Type B pancreatic cell (in vitro differentiated cells): ENCODE measurements at regions not wholly inside any gene's neighbourhood (a gene's known extent, or its start where the extent isn't known, plus 50 kb on each side); places are given as distances from the start of the nearest gene placed in this dataset.
"Not testable (repeated sequence)": the region's sequence is repeated elsewhere in the genome, so short reads cannot be mapped to it uniquely, and the experiment has no call there.

Source experiments
- DNase-seq: peaks from one replicate; pipeline ENCODE4 v3.0.0; 2021; ENCODE audit warnings: mixed read lengths; ENCODE audit not compliant: unreplicated experiment; ENCODE audit errors: extremely low spot score
- H3K27ac Mint-ChIP-seq: 2 replicates; pipeline ENCODE4 v1.8.0; 2021; ENCODE audit warnings: mild to moderate bottlenecking, mixed read lengths
- H3K27me3 Mint-ChIP-seq: 2 replicates; pipeline ENCODE4 v1.8.0; 2021; ENCODE audit warnings: mixed read lengths
- H3K36me3 Mint-ChIP-seq: 2 replicates; pipeline ENCODE4 v1.8.0; 2021; ENCODE audit warnings: mixed read lengths
- H3K4me1 Mint-ChIP-seq: one replicate; pipeline ENCODE4 v1.8.0; 2021; ENCODE audit warnings: mixed read lengths; ENCODE audit not compliant: unreplicated experiment
- H3K4me3 Mint-ChIP-seq: 2 replicates; pipeline ENCODE4 v1.8.0; 2021; ENCODE audit warnings: mild to moderate bottlenecking, mixed read lengths
- H3K9me3 Mint-ChIP-seq: 2 replicates; pipeline ENCODE4 v1.8.0; 2021; ENCODE audit warnings: mixed read lengths
- CTCF ChIP-seq: fragments of 200-600 bp; sonication (generic); conservative IDR thresholded peaks from 2 replicates; pipeline ENCODE4 v1.5.0; 2021; ENCODE audit warnings: antibody characterized with exemption, mild to moderate bottlenecking

- Mint-ChIP-seq H3K9me3 (peaks cover 13% of the 10 kb centered on the region), H3K27ac (no peak overlapping the region), H3K4me3 (no peak overlapping the region), H3K27me3 (no peaks in the 10 kb centered on the region), H3K4me1 (peaks cover 5% of the 10 kb centered on the region), H3K36me3 (no peaks in the 10 kb centered on the region)
- no peak for DNase-seq
- no peak for TF ChIP-seq CTCF
Measured at GRCh38 chr13:74243637-74244526, 109.7 kb upstream of the KLF12 start.

- not testable (repeated sequence) for H3K36me3 Mint-ChIP-seq, H3K4me3 Mint-ChIP-seq, H3K4me1 Mint-ChIP-seq, H3K9me3 Mint-ChIP-seq, H3K27me3 Mint-ChIP-seq, H3K27ac Mint-ChIP-seq, DNase-seq
Measured at GRCh38 chr13:74241343-74241742, 107.1 kb upstream of the KLF12 start.

GRCh38 chr13:74230984-74231501 is 96.8 kb upstream of the KLF12 start:
- TF ChIP-seq CTCF: no peak
- Mint-ChIP-seq H3K27me3 (no peaks in the 10 kb centered on the region), H3K36me3 (no peaks in the 10 kb centered on the region), H3K9me3 (peaks cover 7% of the 10 kb centered on the region), H3K27ac (no peak overlapping the region), H3K4me1 (no peaks in the 10 kb centered on the region), H3K4me3 (no peak overlapping the region)
- no peak for DNase-seq

- Mint-ChIP-seq H3K9me3 (peaks cover 7% of the 10 kb centered on the region), H3K36me3 (no peaks in the 10 kb centered on the region), H3K4me1 (no peaks in the 10 kb centered on the region), H3K4me3 (no peak overlapping the region), H3K27ac (no peak overlapping the region), H3K27me3 (no peaks in the 10 kb centered on the region)
- TF ChIP-seq CTCF: no peak
- DNase-seq: no peak
Measured at GRCh38 chr13:74229242-74229641, 95.0 kb upstream of the KLF12 start.

GRCh38 chr13:74227476-74228158 is 93.4 kb upstream of the KLF12 start:
- H3K9me3 Mint-ChIP-seq: peaks cover 12% of the 10 kb centered on the region
- peaks cover 4% of the 10 kb centered on the region for H3K4me1 Mint-ChIP-seq

More at GRCh38 chr13:74227476-74228158, 93.4 kb upstream of the KLF12 start:
- Mint-ChIP-seq H3K27me3 (no peaks in the 10 kb centered on the region), H3K27ac (no peak overlapping the region), H3K4me3 (no peak overlapping the region), H3K36me3 (no peaks in the 10 kb centered on the region)
- no peak for TF ChIP-seq CTCF
- DNase-seq: no peak
